ENCODE measurements at regions not wholly inside any gene's neighbourhood (a gene's known extent, or its start where the extent isn't known, plus 50 kb on each side); places are given as distances from the start of the nearest gene placed in this dataset.
A peak's percentile ranks its signal among the peaks of the same experiment; 100 is the strongest.

DNA sequence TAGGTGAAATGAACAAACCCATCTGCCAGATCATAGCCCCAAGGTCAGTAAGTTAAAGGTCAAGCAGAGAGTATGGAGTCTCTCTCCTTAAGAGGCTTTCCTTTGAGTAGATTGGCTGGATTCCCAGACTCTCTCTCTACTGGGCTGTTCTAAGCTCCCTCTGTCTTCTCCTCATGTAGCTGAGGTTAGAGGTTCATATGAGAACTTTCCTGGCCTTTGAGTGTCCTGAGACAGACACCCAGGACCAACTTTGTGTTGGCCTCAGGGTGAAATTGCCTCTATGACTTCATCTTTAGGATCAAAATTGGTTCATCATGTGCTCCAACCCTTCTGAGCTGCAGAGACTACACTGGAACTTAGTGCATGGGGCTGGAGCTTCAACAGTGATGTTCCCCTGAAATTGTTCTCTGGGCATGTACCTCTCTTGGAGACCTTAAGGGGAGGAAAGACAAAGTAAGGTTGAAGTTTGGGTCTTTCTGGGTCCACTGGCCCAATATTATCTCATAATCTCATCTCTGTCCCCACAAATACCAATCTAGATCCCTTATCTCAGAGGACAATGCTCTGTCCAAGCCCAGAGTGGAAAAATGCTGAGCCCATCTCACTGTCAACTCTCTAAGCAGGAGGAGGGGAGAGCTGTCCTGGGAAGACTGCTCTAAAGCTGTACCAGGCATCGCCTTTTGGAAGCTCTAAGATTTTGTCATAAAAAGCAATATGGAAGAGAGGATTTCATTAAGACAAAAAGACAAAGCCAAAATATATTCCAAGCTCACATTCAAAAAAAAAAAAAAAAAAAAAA, 177.3 kb upstream of the ARL4C start:
- no peak for DNase-seq (ENCODE audit: low read depth, low spot score)
- H3K4me3 ChIP-seq (ENCODE audit: low read length), result no peak overlapping the region

- DNase-seq (ENCODE audit: low read depth, low spot score), result no peak
- H3K4me3 ChIP-seq (ENCODE audit: low read length), result no peak overlapping the region
Observed at GRCh38 chr2:234673501-234673900, 176.6 kb upstream of the ARL4C start.

GRCh38 chr2:234672498-234673150, 175.7 kb upstream of the ARL4C start:
- no peak for DNase-seq (ENCODE audit: low read depth, low spot score)
- H3K4me3 ChIP-seq (ENCODE audit: low read length), result no peak overlapping the region

- H3K4me3 ChIP-seq (ENCODE audit: low read length), result no peak overlapping the region
- DNase-seq (ENCODE audit: low read depth, low spot score), result peak; percentile 22
Observed at GRCh38 chr2:234671716-234672115, 174.8 kb upstream of the ARL4C start.

GRCh38 chr2:234671231-234671630, 174.3 kb upstream of the ARL4C start:
- no peak overlapping the region for H3K4me3 ChIP-seq (ENCODE audit: low read length)
- no peak for DNase-seq (ENCODE audit: low read depth, low spot score)

DNA sequence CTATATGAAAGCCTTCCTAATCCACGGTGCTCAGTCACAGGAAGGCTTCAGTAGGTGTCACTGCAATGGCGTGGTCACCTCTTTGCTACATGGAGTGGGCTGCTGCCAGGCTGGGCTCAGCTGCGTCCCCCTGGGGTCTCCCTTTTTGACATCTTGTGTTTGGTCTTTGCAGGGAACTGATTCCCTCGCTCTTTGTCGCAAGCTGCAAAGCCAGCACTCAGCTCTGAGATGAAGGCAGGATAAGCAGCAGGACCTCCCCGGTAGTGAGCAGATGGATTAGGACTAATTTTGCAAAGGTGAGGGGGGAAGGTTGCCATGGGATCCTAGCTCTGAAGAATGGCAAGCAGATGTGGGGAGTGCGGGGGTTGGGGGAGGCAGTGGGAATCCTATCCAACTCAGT, 173.9 kb upstream of the ARL4C start:
- DNase-seq (ENCODE audit: low read depth, low spot score), result no peak
- H3K4me3 ChIP-seq (ENCODE audit: low read length), result no peak overlapping the region

- no peak for DNase-seq (ENCODE audit: low read depth, low spot score)
- H3K4me3 ChIP-seq (ENCODE audit: low read length), result no peak overlapping the region
Observed at GRCh38 chr2:234670052-234670451, 173.2 kb upstream of the ARL4C start.

DNA sequence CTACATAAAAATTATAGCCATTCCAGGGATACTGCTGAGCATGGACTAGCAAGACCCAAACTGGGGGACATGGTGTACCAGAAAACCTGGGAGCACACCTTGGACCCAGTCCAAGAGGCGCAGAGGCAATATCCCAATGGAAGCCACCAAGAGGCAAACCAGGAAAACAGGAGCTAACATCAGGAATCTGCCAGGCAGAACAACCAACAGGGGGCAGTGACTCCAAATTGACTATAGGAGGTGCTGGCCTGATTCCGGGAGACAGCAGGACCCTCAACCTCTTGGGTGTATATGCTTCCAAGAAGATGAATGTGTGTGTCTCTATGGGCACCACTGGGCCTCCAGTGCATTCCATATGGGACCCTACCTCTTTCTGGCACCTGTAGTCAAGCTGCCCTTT, 172.7 kb upstream of the ARL4C start:
- H3K4me3 ChIP-seq (ENCODE audit: low read length), result no peak overlapping the region

DNA sequence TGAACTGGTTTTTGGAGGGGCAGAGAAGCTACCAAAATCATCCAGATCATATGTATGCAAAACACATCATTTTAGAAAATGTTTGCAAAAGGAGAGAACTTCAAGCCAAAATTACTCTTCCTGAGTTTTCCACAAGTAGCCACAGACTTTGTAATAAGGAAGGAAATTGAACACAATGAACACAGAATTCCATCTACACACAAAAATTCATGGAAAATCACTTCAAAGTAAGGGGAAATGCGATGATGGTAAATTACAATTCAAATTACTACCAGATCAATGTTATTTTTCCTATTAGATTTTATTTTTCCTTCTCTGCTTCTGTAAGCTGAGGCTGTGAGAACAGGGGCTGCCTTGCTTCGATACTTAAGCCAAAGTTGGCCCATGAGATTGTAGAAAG, 172.1 kb upstream of the ARL4C start:
- no peak overlapping the region for H3K4me3 ChIP-seq (ENCODE audit: low read length)
- no peak for DNase-seq (ENCODE audit: low read depth, low spot score)

More for the DNA sequence above, 172.7 kb upstream of the ARL4C start:
- DNase-seq (ENCODE audit: low read depth, low spot score), result no peak

DNA sequence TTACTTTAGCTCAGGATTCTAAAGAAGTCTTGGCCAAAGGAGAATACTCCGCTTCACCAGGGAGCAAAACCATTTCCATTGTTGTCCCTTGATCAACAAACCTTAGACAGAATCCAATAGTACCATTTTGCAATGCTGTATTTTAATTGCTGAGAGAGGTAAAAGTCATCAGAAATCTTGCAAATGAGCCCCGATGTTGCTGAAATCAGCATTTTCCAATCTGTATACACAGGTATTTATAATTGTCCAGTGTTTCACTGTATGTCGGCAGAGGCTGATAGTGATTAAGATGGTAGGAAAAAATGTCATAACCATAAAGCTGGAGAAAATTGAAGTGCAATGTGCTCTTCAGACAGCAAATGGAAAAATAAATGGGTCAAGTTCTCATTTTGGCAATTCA, 170.0 kb upstream of the ARL4C start:
- DNase-seq (ENCODE audit: low read depth, low spot score), result no peak
- H3K4me3 ChIP-seq (ENCODE audit: low read length), result no peak overlapping the region

- H3K4me3 ChIP-seq (ENCODE audit: low read length), result no peak overlapping the region
- DNase-seq (ENCODE audit: low read depth, low spot score), result no peak
Observed at GRCh38 chr2:234665304-234665703, 168.4 kb upstream of the ARL4C start.

- no peak for DNase-seq (ENCODE audit: low read depth, low spot score)
- no peak overlapping the region for H3K4me3 ChIP-seq (ENCODE audit: low read length)
Observed at GRCh38 chr2:234661849-234662248, 165.0 kb upstream of the ARL4C start.

DNA sequence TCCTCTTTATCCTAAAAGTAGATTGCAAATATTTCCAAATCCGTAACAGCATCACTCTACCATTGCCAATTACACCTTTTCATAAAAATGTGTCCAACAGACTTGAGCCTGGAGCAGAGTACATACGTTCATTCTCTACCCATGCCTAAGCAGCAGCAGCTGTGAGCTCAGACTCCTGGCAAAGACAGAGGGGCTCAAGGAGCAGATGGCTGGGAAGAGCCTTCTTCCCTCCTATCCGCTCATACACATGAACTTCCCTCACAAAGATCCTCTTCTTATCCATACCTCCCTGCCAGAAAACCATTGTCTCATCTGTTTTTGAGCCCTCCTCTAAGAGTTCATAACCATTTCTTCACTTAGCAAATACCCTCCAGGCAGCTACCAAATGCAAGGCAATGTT, 164.3 kb upstream of the ARL4C start:
- no peak for DNase-seq (ENCODE audit: low read depth, low spot score)
- no peak overlapping the region for H3K4me3 ChIP-seq (ENCODE audit: low read length)

GRCh38 chr2:234655706-234656105, 158.8 kb upstream of the ARL4C start:
- no peak overlapping the region for H3K4me3 ChIP-seq (ENCODE audit: low read length)
- DNase-seq (ENCODE audit: low read depth, low spot score), result no peak

DNA sequence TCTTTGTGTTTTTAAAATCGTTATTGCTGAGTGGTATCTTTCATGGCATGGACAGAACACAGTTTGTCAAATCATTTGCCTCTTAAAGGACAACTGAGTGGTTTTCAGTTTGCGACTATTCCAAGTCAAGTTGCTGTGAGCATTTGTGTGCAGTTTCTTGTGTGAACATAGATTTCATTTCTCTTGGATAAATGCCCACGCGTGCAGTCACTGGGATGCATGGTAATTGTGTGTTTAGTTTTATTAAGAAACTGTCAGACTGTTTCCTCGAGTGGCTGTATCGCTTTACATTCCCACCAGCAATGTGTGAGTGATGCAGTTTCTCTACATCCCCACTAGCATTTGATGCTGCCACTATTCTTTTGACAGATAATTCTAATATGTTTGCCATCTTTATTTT, 154.0 kb upstream of the ARL4C start:
- no peak overlapping the region for H3K4me3 ChIP-seq (ENCODE audit: low read length)
- DNase-seq (ENCODE audit: low read depth, low spot score), result no peak

DNA sequence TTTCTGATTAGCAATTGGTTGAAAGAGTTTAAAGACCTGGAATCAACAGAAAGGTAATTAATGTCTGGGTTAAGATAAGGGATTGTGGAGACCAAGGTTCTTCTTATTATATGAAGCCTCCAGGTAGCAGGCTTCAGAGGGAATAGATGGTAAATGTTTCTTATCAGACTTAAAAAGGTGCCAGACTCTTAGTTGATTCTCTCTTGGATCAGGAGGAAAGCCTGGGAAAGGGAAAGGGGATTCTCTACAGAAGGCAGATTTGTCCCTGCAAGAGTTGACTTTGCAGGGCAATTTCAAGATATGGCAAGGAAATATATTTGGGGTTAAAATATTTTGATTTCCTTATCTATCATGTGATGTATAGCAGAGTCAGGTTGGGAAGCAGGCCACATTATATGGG, 153.1 kb upstream of the ARL4C start:
- H3K4me3 ChIP-seq (ENCODE audit: low read length), result no peak overlapping the region
- no peak for DNase-seq (ENCODE audit: low read depth, low spot score)

GRCh38 chr2:234643407-234643806, 146.5 kb upstream of the ARL4C start:
- no peak overlapping the region for H3K4me3 ChIP-seq (ENCODE audit: low read length)
- DNase-seq (ENCODE audit: low read depth, low spot score), result no peak

GRCh38 chr2:234641086-234641485, 144.2 kb upstream of the ARL4C start:
- H3K4me3 ChIP-seq (ENCODE audit: low read length), result no peak overlapping the region
- no peak for DNase-seq (ENCODE audit: low read depth, low spot score)

GRCh38 chr2:234640657-234641056, 143.8 kb upstream of the ARL4C start:
- DNase-seq (ENCODE audit: low read depth, low spot score), result no peak
- no peak overlapping the region for H3K4me3 ChIP-seq (ENCODE audit: low read length)

DNA sequence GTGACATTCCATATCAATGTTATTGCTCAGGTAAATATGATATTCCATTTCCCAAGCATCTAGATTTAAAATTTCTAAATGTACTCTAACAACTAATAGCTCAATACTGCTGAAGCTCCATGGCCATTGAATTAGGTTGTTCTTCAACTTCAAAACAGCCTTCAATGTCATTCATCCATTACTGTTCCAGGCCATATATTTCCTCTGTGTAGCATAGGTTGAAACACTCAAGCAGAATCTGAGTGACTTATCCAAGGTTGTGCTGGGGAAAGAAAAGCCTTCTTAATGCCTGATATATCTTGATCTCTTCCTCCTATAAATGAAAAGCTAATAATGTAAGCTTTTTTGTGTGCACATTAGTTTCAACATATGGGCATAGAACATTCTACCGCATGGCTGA, 142.1 kb upstream of the ARL4C start:
- no peak for DNase-seq (ENCODE audit: low read depth, low spot score)
- H3K4me3 ChIP-seq (ENCODE audit: low read length), result no peak overlapping the region

DNA sequence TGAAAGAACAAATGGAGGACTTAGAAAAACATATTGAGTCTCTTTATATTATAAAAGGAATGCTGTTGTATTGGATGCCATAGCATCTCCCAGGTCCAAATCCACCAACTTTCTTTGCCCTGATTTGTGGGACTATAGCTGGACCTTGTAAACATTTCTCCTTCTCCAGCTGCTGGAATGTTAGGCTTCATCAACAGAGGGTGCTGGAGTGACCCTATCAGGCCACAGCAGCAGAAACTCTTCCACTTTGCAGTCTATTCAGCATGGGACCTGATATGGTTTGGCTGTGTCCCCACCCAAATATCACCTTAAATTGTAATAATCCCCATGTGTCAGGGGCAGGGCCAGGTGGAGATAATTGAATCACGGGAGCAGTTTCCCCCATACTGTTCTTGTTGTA, 138.4 kb upstream of the ARL4C start:
- no peak overlapping the region for H3K4me3 ChIP-seq (ENCODE audit: low read length)
- DNase-seq (ENCODE audit: low read depth, low spot score), result no peak

All from Jurkat, Clone E6-1 (cell line).